ENCODE measurements at regions not wholly inside any gene's neighbourhood (a gene's known extent, or its start where the extent isn't known, plus 50 kb on each side); places are given as distances from the start of the nearest gene placed in this dataset.

DNA sequence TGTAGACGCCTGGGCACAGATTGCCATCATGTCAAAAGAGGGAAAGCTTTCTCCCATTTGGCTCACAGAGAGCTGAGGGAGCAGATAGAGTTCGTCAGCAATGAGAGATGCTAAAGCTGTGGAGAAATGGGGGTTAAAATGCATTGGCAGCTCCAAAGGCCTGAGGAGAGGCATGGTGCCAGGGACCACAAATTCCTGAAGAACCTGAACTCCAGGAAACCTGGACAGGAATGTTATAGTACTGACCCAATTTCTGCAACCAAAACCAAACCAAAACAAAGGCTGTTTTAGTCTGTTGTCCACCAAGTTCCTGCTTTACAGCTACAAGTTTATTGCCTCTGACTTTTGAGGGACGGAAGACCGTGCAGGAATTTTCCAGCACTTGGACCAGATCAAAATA lies 575.7 kb downstream of the REEP3 start:
- DNase-seq (ENCODE audit: low spot score): no peak
- no peak for TF ChIP-seq CTCF (IDR thresholded peaks at IDR 0.05; ENCODE audit: extremely low read depth, missing control alignments)

DNA sequence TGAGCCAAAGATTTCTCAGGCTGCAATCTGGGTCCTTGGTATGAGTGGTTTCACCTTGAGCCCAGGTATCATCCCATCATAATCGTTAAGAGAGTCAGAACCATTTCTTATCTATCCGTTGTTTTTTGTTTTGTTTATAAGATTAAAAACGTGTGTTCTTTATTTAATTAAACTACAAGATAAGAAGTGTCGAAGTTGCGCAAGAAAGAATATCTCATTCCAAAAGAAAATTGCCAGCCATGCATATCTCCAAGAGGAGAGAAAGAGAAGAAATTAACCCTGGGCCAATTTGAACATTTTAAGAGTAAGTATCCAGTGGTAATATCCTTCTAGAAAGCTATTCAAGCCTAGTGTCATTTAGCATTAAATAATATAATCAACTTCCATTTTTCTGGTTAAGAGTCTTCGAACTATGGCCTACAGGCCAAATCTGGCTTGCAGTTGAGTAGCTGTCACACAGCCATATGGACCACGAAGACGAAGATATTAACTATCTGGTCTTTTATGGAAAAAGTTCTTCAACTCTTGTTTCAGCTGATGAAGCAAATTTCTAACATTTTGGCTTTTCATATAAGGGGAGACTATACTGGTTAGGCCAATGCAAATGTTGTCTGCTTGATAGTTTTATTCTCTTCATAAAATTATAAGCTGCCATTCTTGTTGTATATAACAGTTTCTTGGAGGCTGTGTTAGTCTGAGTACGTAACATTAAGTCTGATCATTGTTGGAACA lies 576.4 kb downstream of the REEP3 start:
- TF ChIP-seq CTCF (IDR thresholded peaks at IDR 0.05; ENCODE audit: extremely low read depth, missing control alignments): no peak
- DNase-seq (ENCODE audit: low spot score): no peak

DNA sequence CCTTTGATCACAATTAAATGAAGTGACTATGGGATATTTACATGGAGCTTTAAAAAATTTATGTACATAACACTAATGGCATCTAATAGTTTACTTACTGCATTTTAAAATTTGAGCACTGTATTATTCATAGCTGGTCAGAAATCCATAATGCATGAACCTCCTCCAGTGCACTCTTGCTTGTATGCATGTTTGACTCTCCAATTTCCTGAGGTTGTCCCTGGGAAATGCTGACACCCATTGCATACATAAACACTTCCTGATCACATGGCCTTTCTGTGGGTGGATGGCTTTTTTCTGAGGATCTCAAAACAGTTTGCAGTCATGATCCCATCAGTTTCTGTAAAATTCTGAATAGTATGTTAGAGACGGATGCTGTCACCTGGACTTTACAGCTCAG lies 577.8 kb downstream of the REEP3 start:
- no peak for DNase-seq (ENCODE audit: low spot score)
- no peak for TF ChIP-seq CTCF (IDR thresholded peaks at IDR 0.05; ENCODE audit: extremely low read depth, missing control alignments)

DNA sequence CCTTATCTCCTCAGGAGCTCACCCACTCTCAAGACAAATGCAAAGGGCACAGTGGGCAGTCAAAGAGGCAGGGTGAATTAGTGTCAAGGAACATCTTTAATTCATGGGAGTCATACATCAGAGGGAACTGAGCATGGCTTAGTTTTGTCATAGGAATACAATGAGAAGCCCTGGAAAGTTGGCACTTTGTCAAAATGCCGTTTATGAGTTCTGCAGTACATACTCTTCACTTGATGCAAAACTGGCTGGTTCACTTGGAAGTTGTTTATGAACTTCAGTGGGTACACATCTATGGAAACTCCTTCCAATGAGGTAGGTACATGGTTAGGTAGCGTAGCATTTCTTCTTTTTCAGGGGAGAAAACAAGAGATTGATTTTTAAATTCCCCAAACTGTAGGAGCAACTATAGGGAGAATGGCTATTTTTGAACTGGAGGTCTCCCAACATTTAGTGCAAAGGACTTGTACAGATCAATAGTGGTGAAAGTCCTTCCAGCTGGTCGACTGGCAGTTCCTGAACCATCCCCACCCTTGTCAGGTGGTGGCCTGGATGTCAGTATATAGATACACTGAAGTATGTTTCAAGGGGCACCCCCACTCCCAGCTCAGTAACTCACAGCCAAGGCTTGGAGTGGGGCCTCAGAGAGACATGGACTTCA lies 580.5 kb downstream of the REEP3 start:
- no peak for TF ChIP-seq CTCF (IDR thresholded peaks at IDR 0.05; ENCODE audit: extremely low read depth, missing control alignments)

DNA sequence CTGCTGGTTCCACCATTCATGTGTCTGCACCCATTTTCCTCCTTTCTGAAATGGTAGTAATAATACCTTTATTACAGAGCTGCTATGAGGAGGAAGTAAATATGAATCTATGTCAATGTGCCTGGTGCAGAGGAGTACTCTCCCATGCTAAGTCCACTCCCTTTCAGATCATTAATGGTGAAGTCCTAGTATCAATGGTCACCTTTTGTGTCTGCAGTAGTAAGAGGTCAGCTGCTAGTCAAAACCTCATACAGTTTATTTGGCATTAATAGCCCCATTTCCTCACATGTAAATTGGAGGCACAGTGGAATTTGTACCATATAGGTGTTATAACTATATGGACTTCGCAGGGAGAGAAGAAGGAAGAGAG lies 581.0 kb downstream of the REEP3 start:
- no peak for TF ChIP-seq CTCF (IDR thresholded peaks at IDR 0.05; ENCODE audit: extremely low read depth, missing control alignments)

More for the DNA sequence above, 580.5 kb downstream of the REEP3 start:
- DNase-seq (ENCODE audit: low spot score): no peak

GRCh38 chr10:64102916-64103315 lies 581.7 kb downstream of the REEP3 start:
- TF ChIP-seq CTCF (IDR thresholded peaks at IDR 0.05; ENCODE audit: extremely low read depth, missing control alignments): no peak
- DNase-seq (ENCODE audit: low spot score): no peak

More for the DNA sequence above, 581.0 kb downstream of the REEP3 start:
- DNase-seq (ENCODE audit: low spot score): no peak

GRCh38 chr10:64103750-64104470 lies 582.7 kb downstream of the REEP3 start:
- DNase-seq (ENCODE audit: low spot score): no peak
- no peak for TF ChIP-seq CTCF (IDR thresholded peaks at IDR 0.05; ENCODE audit: extremely low read depth, missing control alignments)

Measured in GM20000 (cell line).